Endothelial cell of umbilical vein (primary cell): ENCODE measurements at regions not wholly inside any gene's neighbourhood (a gene's known extent, or its start where the extent isn't known, plus 50 kb on each side); places are given as distances from the start of the nearest gene placed in this dataset.

Experiments used
- BruUV-seq: library from RNA; stranded (reverse); fragments of 400-500 nt; replicated peaks from 2 replicates; lab custom pipeline; 2021; lab: Mats Ljungman, UMichigan
- CTCF ChIA-PET: fragments of 300-600, 350-600 bp; sonication (Branson Sonifier 250); formaldehyde crosslinking; loops from one replicate; lab custom pipeline; 2021; ENCODE audit warnings: antibody characterized with exemption, inconsistent platforms; lab: Charles Lee
- POLR2A ChIA-PET: fragments of 300-600, 350-600 bp; sonication (Branson Sonifier 250); formaldehyde crosslinking; loops from one replicate; lab custom pipeline; 2021; ENCODE audit warnings: antibody characterized with exemption, inconsistent platforms; lab: Charles Lee
- DNase-seq: peaks from one replicate; pipeline ENCODE4 v3.0.0-alpha.2; 2011; ENCODE audit warnings: low read depth, low spot score
- FAIRE-seq: peaks from 2 replicates; lab custom pipeline; 2011; peaks lifted over from hg19 to GRCh38; lab: Jason Lieb, UNC
- H2AFZ ChIP-seq: 2 replicates; pipeline ENCODE4 v1.6.0; 2012; ENCODE audit warnings: low read depth, low read length, control low read depth, inconsistent platforms
- H3K27ac ChIP-seq: 2 replicates; pipeline ENCODE4 v1.5.1; 2011; ENCODE audit warnings: low read depth, mild to moderate bottlenecking, control low read depth, low read length, moderate library complexity; ENCODE audit not compliant: insufficient read depth
- H3K27me3 ChIP-seq, 2 experiments: 2 replicates each; pipeline versions ENCODE4 v1.6.0 to v1.6.1; 2011; ENCODE audit warnings: low read length in 2 of 2, mixed read lengths in 1 of 2; ENCODE audit not compliant: control insufficient read depth in 2 of 2, insufficient read depth in 2 of 2
- H3K36me3 ChIP-seq, 2 experiments: 2 replicates in 1 of 2; 3 replicates in 1 of 2; pipeline ENCODE4 v1.5.1; 2011; ENCODE audit warnings: low read length in 2 of 2, mild to moderate bottlenecking in 1 of 2, moderate library complexity in 1 of 2; ENCODE audit not compliant: control insufficient read depth in 2 of 2, insufficient read depth in 2 of 2; ENCODE audit errors: extremely low read depth in 1 of 2
- H3K4me1 ChIP-seq: 3 replicates; pipeline ENCODE4 v1.5.1; 2011; ENCODE audit warnings: mild to moderate bottlenecking, low read length; ENCODE audit not compliant: control insufficient read depth, insufficient read depth; ENCODE audit errors: extremely low read depth
- H3K4me2 ChIP-seq: 2 replicates; pipeline ENCODE4 v1.6.1; 2011; ENCODE audit warnings: low read length, control low read depth, mixed read lengths; ENCODE audit not compliant: insufficient read depth
- H3K4me3 ChIP-seq, 3 experiments: fragments of 200-600 bp in 1 of 3; sonication (generic), shearing (Covaris generic) in 1 of 3; replicated peaks in 1 of 3; 2 replicates each; pipeline ENCODE4 v1.5.1; 2011 to 2016; ENCODE audit warnings: control low read depth in 3 of 3, low read length in 3 of 3, mild to moderate bottlenecking in 2 of 3, inconsistent platforms in 1 of 3, low read depth in 1 of 3, moderate library complexity in 1 of 3; ENCODE audit not compliant: insufficient read depth in 1 of 3
- H3K79me2 ChIP-seq: 2 replicates; pipeline ENCODE4 v1.6.0; 2012; ENCODE audit warnings: low read length, inconsistent platforms; ENCODE audit not compliant: control insufficient read depth, insufficient read depth
- H3K9ac ChIP-seq: replicated peaks from 2 replicates; pipeline ENCODE3; 2011; ENCODE audit warnings: low read length, control low read depth; ENCODE audit not compliant: insufficient read depth; ENCODE audit errors: extremely low read depth
- H3K9me1 ChIP-seq: replicated peaks from 3 replicates; pipeline ENCODE4 v1.6.0; 2011; ENCODE audit warnings: mild to moderate bottlenecking, low read length; ENCODE audit not compliant: control insufficient read depth, insufficient read depth; ENCODE audit errors: extremely low read depth
- H3K9me3 ChIP-seq: replicated peaks from 2 replicates; pipeline ENCODE4 v1.5.1; 2012; ENCODE audit warnings: low read length, inconsistent platforms; ENCODE audit not compliant: control insufficient read depth, insufficient read depth
- H4K20me1 ChIP-seq: replicated peaks from 2 replicates; pipeline ENCODE3; 2011; ENCODE audit warnings: mild to moderate bottlenecking, low read length; ENCODE audit not compliant: control insufficient read depth, insufficient read depth; ENCODE audit errors: extremely low read depth
- EZH2 ChIP-seq: IDR thresholded peaks from 2 replicates; pipeline ENCODE4 v1.6.1; 2012; ENCODE audit warnings: borderline replicate concordance, low read depth, mild to moderate bottlenecking, moderate library complexity, low read length, inconsistent platforms; ENCODE audit not compliant: severe bottlenecking
- FOS ChIP-seq: IDR thresholded peaks from 2 replicates; pipeline ENCODE4 v1.6.1; 2011; ENCODE audit warnings: mild to moderate bottlenecking, low read length, moderate library complexity, borderline replicate concordance; ENCODE audit not compliant: insufficient read depth
- GATA2 ChIP-seq: IDR thresholded peaks from 2 replicates; pipeline ENCODE4 v1.7.0; 2011; ENCODE audit warnings: low read depth, mild to moderate bottlenecking, moderate library complexity, mixed read lengths, low read length; ENCODE audit not compliant: insufficient read length, insufficient read depth
- JUN ChIP-seq: IDR thresholded peaks from 2 replicates; pipeline ENCODE4 v1.6.1; 2011; ENCODE audit warnings: borderline replicate concordance, low read depth; ENCODE audit not compliant: insufficient read length, insufficient read depth
- MYC ChIP-seq: IDR thresholded peaks from one replicate; pipeline ENCODE4 v1.6.1; 2011; ENCODE audit warnings: mild to moderate bottlenecking, low read depth, low read length
- POLR2AphosphoS5 ChIP-seq: IDR thresholded peaks from 2 replicates; pipeline ENCODE4 v1.6.1; 2012; ENCODE audit warnings: low read depth, mild to moderate bottlenecking, control low read depth, low read length, moderate library complexity; ENCODE audit not compliant: insufficient read depth
- dilution Hi-C: fragments of 300-500 bp; cut with MboI; formaldehyde crosslinking; loops from one replicate; pipeline ENCODE4 v1.15.0; 2019; ENCODE audit warnings: low sequenced_read_pairs; ENCODE audit not compliant: extremely low pct_ligation_motif_present
- intact Hi-C: fragments of 100-400 bp; cut with micrococcal nuclease; formaldehyde crosslinking; loops from one replicate; pipeline ENCODE4 v1.10.0; 2022
- TF ChIP-seq, protein P1 (sequence below), 2 donors: IDR thresholded peaks; 1 replicate in 1 of 2; 2 replicates in 1 of 2; pipeline ENCODE4 v1.5.1; 2011; ENCODE audit warnings: low read length in 2 of 2, mild to moderate bottlenecking in 2 of 2, moderate library complexity in 2 of 2, control low read depth in 1 of 2, inconsistent platforms in 1 of 2, low read depth in 1 of 2; ENCODE audit not compliant: insufficient read depth in 1 of 2; ENCODE audit errors: extremely low read depth in 1 of 2

DNA sequence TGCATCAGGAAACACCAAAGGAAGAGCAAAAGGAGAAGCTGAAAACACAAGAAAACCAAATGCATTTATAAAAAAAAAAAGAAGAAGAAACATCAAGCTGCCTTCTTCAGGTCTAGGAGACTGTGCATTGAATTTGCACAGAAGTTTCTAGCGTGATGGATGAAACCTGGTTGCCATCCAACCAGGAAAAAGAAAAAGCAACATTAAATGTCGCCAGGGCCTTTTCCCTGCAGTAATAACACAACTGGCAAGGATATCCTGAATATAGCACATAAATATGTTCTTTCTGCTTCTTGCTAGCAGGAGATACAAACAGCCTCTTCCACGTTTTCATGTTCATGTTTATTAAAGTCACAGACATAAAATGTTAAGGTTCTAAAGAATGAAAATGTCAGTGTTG is 60.8 kb upstream of the ZFP42 start:
- Histone ChIP-seq H3K27ac (no peak overlapping the region), H3K9me3 (peaks cover 4% of the 10 kb centered on the region), H3K9me1 (no peaks in the 10 kb centered on the region), H3K79me2 (no peaks in the 10 kb centered on the region), H3K4me2 (no peak overlapping the region), H4K20me1 (no peaks in the 10 kb centered on the region), H3K4me3 (no peak overlapping the region), H3K9ac (no peak overlapping the region), H3K27me3 (no peaks in the 10 kb centered on the region), H2AFZ (no peak overlapping the region), H3K36me3 (no peaks in the 10 kb centered on the region), H3K4me1 (no peaks in the 10 kb centered on the region)
- TF ChIP-seq, protein P1, sequence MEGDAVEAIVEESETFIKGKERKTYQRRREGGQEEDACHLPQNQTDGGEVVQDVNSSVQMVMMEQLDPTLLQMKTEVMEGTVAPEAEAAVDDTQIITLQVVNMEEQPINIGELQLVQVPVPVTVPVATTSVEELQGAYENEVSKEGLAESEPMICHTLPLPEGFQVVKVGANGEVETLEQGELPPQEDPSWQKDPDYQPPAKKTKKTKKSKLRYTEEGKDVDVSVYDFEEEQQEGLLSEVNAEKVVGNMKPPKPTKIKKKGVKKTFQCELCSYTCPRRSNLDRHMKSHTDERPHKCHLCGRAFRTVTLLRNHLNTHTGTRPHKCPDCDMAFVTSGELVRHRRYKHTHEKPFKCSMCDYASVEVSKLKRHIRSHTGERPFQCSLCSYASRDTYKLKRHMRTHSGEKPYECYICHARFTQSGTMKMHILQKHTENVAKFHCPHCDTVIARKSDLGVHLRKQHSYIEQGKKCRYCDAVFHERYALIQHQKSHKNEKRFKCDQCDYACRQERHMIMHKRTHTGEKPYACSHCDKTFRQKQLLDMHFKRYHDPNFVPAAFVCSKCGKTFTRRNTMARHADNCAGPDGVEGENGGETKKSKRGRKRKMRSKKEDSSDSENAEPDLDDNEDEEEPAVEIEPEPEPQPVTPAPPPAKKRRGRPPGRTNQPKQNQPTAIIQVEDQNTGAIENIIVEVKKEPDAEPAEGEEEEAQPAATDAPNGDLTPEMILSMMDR (IDR thresholded peaks at IDR 0.05; ENCODE audit: extremely low read depth in 1 of 2, insufficient read depth in 1 of 2, low read depth in 1 of 2, low read length in 2 of 2), result no peak
- no peak for TF ChIP-seq MYC
- no peak for TF ChIP-seq POLR2AphosphoS5
- no peak for TF ChIP-seq EZH2
- TF ChIP-seq GATA2, result no peak
- no peak for TF ChIP-seq JUN
- TF ChIP-seq FOS, result no peak
- dilution Hi-C loops (no loop called here), intact Hi-C loops (no loop called here)
- BruUV-seq, result no TSS peak
- DNase-seq (no peak), FAIRE-seq (no peak)
- CTCF ChIA-PET, result no interaction called here
- POLR2A ChIA-PET, result no interaction called here
